C4-2B (cell line): ENCODE measurements at regions not wholly inside any gene's neighbourhood (a gene's known extent, or its start where the extent isn't known, plus 50 kb on each side); places are given as distances from the start of the nearest gene placed in this dataset.

Source experiments
- H3K27ac ChIP-seq: fragments of 450-650 bp; 2 replicates; pipeline ENCODE4 v1.5.1; 2017
- ZFX ChIP-seq: fragments of 450-650 bp; IDR thresholded peaks from 2 replicates; pipeline ENCODE4 v1.6.1; 2017
- TF ChIP-seq, protein P1 (sequence below): fragments of 450-650 bp; conservative IDR thresholded peaks from 2 replicates; pipeline ENCODE4 v1.5.1; 2017; ENCODE audit warnings: mild to moderate bottlenecking

DNA sequence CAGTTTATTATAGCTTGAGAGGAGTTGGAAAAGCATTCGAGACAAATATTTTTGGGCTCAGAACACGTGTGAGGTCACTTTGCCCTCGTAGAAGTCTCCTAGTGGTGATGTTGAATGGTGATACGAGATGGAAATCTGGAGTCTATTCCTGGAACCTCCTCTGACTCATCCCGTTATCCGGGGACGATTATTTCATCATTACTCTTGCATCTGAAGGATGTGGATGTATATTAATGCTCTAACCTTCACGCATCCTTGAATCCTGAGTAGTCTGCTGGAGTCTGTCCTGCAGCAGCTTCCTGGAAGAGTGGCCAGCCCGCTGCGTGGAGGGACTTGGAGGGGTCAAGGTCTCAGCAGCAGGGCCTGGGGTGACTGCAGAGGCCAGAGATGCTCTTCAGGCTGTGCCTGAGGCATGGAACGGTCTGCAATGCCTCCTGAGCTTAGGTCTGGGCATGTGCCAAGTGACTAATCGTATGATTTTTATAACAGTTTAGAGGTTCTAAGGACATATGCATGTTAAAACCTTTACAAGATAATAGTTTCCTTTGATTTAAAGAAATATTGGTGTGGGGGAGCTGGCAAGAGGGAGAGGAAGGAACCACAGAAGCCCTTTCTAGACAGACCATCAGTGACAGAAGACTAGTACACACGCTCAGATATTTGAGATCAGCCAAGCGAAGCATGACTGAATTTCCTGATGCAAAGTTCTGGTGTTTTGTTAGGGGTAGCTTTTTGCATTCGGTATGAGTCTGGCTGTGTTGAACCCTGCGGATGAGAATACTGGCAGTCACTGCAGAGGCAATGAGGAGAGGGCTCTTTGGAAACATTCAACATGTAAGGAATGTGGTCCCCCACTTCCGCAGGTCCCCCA is 400.2 kb downstream of the QKI start:
- H3K27ac ChIP-seq = no peak overlapping the region
- TF ChIP-seq, protein P1, sequence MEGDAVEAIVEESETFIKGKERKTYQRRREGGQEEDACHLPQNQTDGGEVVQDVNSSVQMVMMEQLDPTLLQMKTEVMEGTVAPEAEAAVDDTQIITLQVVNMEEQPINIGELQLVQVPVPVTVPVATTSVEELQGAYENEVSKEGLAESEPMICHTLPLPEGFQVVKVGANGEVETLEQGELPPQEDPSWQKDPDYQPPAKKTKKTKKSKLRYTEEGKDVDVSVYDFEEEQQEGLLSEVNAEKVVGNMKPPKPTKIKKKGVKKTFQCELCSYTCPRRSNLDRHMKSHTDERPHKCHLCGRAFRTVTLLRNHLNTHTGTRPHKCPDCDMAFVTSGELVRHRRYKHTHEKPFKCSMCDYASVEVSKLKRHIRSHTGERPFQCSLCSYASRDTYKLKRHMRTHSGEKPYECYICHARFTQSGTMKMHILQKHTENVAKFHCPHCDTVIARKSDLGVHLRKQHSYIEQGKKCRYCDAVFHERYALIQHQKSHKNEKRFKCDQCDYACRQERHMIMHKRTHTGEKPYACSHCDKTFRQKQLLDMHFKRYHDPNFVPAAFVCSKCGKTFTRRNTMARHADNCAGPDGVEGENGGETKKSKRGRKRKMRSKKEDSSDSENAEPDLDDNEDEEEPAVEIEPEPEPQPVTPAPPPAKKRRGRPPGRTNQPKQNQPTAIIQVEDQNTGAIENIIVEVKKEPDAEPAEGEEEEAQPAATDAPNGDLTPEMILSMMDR = no peak
- no peak for TF ChIP-seq ZFX

DNA sequence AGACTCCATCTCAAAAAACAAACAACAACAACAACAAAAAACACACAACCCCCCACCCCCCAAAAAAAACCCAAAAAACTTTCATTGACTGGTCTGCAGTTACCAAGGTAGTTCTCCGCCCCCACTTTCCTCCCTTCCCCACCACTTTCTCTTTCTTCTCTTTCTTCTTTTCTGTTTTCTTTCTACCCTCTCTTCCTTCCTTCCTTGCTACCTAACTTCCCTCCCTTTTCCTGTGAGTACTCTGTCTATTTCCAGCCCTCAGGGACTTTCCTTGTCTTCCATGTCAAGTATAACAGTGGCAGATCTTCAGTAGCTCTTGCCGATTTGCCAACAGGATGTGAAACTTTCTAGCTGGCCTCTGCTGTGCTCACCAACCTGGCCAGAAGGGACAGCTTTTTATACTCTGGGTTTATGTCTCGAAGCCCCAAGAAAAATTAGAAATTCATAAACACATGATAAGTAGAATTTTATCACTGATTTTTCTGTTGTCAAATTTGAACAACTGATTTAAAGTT is 399.5 kb downstream of the QKI start:
- no peak overlapping the region for H3K27ac ChIP-seq
- no peak for TF ChIP-seq ZFX
- TF ChIP-seq, protein P1 = no peak

DNA sequence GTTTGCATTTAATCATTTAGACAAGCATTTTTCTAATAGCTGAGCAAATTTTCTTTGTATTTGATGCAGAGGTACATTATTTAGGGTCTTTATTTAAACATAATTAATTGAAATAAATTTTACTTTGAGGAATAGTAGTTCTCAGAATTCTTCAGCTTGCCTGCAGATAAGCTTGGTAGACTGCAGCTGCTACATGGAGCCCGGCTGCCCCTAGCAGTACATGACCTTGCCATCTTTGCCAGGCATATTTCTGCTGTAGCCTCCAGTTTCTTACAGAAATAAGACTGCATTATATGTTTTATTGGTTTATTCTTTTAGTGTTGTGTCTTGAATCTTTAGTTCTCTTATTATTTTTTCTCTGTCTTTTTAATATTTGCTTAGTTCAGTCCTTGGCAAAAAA is 396.8 kb downstream of the QKI start:
- no peak for TF ChIP-seq ZFX
- TF ChIP-seq, protein P1 = no peak
- H3K27ac ChIP-seq = no peak overlapping the region

DNA sequence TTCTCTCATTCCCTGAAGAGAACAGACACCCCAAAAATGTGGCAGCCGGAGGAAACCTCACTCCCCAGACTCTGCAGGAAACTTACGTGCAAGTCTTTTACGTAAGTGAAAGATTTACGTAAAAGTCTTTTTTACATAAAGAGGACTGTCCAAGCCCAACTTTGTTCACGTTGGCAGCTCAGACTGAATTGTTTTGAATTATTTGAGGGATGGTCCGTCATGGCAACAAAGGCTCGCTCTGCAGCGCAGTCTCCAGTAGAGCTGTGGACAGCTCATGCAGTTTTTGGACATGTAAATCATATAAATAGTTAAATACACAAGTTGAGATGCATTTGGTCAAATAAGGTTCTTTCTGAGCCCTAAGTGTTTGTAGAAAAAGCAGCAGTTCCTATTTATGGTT is 394.8 kb downstream of the QKI start:
- TF ChIP-seq, protein P1 = no peak
- no peak for TF ChIP-seq ZFX
- H3K27ac ChIP-seq = no peak overlapping the region

DNA sequence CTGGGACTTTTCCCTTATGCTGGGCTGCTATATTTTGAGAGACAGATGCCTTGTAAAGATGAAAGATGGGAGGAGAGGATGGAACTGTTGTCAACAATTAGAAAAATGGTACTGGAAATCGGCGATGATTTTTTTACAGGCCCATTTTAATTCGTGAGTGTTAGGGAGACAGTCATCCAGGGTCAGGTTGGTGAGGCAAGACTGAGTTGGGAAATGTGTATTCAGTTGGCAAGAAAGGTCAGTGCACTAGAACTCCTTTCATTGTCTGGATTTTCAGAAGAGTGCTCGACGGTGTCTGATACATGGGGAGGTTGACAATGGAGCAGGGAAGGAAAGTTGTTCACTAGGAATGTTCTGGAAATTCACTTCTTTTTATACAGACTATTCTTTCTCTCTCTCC is 394.4 kb downstream of the QKI start:
- TF ChIP-seq, protein P1 = no peak
- no peak for TF ChIP-seq ZFX
- no peak overlapping the region for H3K27ac ChIP-seq

DNA sequence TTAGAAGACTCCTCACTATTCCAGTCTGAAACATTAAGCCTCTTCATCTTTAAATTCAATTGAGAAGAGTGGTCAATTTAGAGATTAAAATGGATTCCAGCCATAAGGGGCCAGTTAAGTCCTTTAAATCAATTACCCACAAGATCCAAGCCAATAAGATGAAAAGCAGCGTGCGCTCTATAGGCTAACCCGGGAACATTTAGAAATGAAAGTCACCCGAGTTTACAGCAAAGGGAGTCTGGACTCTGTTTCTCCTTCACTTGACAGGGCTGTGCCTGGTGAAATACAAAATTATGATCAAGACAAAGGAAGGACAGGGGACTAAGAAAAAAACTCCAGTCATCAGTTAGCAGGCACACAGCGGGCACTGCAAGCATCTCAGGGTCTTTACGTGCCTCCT is 393.7 kb downstream of the QKI start:
- TF ChIP-seq, protein P1 = no peak
- no peak overlapping the region for H3K27ac ChIP-seq

DNA sequence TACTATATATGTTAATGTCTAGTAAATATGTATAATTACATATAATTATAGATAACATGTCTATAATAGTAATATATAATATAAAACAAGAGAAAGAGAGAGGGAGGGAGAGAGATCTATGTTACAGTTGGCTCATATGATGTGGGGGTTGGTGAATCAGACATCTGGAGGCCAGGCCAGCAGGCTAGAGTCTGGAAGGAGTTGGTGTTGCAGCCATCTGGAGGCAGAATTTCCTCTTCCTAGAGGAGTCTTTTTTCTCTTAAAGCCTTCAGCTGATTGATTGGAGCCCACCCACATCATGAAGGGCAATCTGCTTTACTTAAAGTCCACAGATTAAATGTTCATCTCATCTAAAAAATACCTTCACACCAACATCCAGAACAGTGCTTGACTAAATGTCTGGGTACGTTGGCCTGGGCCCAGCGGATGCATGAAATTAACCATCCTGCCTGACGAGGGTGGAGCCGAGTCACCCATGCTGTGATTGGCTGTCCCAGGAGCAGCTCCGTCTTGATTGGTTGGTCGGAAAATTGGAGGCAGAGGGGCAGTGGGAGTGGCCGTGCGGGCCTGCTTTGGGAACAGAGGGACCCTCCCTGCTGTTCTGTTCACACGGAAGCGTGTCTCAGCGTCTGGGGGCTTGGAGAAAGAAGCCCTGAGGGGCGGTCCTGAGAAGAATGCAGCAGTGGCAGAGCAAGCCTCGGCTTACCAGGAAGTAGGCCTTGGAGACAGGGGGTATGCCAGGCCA is 392.4 kb downstream of the QKI start:
- TF ChIP-seq, protein P1 = no peak
- TF ChIP-seq ZFX = no peak

More for the DNA sequence above, 392.4 kb downstream of the QKI start:
- H3K27ac ChIP-seq = no peak overlapping the region
